Stimulated activated naive CD4-positive, alpha-beta T cell (primary cell): ENCODE measurements at regions not wholly inside any gene's neighbourhood (a gene's known extent, or its start where the extent isn't known, plus 50 kb on each side); places are given as distances from the start of the nearest gene placed in this dataset.
"Not testable (repeated sequence)": the region's sequence is repeated elsewhere in the genome, so short reads cannot be mapped to it uniquely, and the experiment has no call there.

Experiments used
- DNase-seq, 6 experiments: peaks; one replicate each; lab custom pipeline; 2025; lab: John Stamatoyannopoulos, UW

- no peak for DNase-seq
These were observed 258.3 kb downstream of the SRGAP2C start for GRCh38 chr1:121443001-121443540.

- DNase-seq = no peak
These were observed 259.3 kb downstream of the SRGAP2C start for GRCh38 chr1:121444096-121444495.

DNA sequence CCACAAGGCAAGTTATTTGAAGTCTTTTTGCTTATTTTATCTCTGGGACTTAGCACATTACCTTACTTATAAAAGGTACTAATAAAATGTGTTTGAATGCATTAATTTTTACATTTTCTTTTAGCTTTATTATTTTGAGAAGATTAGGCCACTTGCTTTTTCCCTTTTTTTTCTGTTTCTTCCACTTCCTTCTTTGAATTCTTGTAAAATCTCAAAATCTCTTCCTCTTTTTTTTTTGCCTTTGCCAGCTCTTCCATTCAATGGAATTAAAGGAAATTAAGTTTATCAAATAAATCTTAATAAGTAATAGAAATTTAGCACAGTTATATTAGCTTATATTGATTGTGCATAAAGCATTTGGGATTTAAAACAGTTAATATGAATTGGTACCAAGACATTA is 260.9 kb downstream of the SRGAP2C start:
- DNase-seq = no peak

DNA sequence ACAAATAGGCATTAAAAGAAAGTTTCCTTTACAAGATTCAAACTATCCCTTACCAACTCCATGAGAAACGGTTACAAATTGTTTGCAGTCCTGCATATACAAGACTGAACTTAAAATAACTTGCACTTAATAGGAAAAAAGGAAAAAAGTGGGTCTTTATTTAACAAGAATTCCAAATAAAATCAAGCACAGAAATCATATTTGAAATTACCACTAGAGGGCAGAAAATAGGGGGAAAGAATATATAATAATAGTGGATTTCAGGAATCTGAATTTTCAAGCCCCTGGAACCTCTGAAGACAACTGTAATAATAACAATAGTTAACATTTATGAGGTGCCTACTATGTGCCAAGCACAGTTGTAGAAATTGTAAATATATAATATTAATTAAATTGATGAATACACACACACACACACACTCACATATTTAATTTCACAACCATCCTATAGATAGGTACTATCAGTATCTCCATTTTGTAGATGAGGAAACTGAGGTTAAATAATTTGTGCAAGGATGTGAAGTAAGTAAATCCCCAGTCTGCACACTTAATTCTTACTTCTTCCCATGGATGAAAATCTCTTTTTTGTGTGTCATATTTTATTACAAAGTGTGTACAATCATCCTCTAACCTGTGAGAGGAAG is 262.6 kb downstream of the SRGAP2C start:
- DNase-seq = peak in 1 of 6 experiments; percentile 18

DNA sequence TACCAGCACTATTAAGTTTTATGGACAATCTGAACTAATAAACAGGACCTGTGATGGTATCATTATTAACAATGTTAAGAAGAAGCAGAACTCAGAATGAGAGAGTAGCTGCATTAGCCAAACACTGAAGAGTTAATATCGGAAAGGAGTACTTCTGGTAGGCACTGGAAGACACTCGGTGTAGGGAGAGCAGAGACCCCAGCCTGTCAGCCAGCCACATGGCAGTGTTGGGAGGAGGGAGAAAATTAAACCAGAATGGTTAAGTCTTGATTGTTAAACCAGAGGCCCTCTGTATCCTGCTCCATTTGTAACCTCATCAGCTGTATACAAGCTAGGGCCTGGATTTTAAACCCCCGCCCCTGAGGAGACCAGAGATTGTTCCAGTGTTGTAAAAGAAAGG is 263.3 kb downstream of the SRGAP2C start:
- DNase-seq = not testable (repeated sequence)

DNA sequence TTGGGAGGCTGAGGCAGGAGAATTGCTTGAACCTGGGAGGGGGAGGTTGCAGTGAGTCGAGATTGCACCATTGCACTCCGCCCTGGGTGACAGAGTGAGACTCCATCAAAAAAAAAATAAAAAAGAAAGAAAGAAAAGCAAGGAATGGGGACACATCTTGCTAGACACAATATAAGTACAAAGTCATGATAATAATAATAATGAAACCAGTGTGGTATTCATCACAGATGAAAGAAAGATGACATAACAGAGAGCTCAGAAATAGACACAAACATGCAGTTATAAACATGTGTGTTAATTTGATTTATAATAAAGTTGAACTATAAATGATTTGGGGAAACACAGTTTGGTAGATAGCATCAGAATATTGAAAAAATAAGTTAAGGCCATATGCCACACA is 264.1 kb downstream of the SRGAP2C start:
- DNase-seq = no peak

DNA sequence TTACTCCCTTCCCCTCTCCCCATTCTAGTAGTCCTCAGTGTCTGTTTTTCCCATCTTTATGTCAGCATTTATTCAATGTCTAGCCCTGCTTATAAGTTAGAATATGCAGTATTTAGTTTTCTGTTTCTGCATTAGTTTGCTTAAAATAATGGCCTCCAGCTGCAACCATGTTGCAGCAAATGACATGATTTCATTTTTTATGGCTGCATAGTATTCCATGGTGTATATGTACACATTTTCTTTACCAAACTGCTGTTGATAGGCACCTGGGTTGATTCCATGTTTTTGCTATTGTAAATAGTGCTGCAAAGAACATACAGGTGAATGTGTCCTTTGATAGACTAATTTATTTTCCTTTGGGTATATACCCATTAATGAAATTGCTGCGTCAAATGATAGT is 267.7 kb downstream of the SRGAP2C start:
- DNase-seq = no peak

DNA sequence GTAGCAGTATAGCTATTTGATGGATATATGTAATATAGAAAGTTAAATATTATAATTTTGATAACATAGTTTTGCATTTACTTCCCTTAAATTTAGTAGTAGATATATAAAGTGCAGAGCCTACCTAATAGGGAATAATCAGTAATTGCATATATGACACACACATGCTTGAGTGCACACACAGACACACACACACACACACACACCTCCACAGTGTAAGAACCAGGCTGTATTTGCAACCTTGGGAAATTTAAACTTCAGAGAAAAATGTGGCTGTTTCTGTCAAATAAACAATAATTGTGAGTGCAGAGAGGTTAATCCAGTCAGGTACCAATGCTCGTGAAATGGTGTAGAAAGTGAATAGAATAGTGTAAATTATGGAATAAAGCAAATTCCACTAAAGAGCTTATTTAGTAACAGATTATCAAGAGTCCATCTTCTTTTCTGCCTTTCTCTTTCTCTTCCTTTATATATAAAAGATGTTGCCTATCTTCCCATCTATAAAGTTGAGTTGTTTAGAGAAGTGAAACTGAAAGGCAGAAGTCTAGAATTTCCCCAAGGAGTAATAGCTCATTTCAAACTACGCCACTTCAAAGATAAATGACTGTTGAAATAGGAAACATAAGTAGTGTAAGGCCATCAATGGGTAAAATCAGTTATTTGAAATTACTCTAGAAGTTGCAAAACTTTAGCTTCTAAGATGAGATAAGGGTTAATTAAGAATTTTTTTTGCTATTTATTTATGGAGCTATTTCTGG is 273.7 kb downstream of the SRGAP2C start:
- DNase-seq = peak in 3 of 6 experiments; percentile 3 to 10 (median 9)

DNA sequence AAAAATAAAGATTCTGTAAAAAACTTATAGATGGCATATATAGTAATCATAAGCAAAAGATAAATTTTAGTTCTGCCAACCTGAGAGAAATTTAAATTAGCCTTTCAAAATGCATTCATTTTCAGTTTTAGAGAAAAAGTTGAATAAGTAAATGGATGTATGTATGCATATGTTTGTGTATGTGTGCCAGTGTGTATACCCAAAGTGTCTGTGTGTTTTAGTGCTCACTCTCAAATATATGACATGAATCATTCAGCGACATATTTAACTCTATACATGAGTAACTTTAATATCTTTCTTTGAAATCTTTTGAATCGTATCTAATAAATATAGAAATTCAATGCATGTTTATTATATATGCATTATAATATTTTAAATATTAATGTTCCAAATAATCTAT is 274.5 kb downstream of the SRGAP2C start:
- DNase-seq = no peak

GRCh38 chr1:121469395-121469794 is 284.6 kb downstream of the SRGAP2C start:
- not testable (repeated sequence) for DNase-seq

- not testable (repeated sequence) for DNase-seq
These were observed 285.6 kb downstream of the SRGAP2C start for GRCh38 chr1:121470401-121470800.

GRCh38 chr1:121471523-121471922 is 286.7 kb downstream of the SRGAP2C start:
- no peak for DNase-seq

- DNase-seq = no peak
These were observed 287.2 kb downstream of the SRGAP2C start for GRCh38 chr1:121472017-121472416.

- no peak for DNase-seq
These were observed 298.5 kb downstream of the SRGAP2C start for GRCh38 chr1:121483234-121483633.

DNA sequence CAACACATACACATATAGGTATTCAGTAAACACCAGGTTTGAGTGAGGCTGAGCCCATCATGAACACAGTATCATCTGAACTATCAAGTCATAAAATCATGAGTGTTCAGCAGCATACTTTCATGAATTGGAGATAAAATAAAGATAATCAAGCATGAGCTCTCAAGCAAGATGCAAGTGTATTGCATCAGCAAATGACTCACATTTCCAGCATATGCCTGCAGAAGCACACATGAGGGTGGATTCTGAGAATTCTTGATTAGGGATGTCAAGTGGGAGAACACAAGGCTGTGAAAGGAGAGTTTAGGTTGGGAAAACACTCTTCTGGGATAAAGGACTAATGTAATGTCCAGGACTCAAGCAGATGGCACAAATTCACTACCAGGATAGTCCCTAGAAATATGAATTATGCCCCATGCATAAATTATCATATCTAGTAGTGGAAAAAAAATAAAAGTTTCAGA is 299.2 kb downstream of the SRGAP2C start:
- DNase-seq = no peak

DNA sequence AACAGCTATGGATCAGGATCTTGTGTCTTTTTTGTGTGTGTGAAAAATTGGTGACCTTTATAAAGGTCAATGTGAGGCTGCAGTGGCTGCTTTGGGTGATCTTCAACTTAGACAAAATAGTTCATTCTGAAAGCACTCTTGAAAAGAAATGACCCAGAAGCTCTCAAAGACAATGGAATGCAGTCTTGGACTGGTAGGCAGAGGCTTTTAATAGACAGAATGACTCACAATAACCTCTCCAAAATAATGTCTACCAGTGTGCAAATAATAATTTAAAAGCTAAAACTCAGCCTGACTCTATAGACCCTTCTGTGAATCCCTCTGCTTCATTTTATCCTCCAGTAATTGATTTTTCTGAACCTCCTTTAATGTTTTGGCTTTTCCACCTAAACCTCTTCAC is 310.0 kb downstream of the SRGAP2C start:
- not testable (repeated sequence) for DNase-seq

DNA sequence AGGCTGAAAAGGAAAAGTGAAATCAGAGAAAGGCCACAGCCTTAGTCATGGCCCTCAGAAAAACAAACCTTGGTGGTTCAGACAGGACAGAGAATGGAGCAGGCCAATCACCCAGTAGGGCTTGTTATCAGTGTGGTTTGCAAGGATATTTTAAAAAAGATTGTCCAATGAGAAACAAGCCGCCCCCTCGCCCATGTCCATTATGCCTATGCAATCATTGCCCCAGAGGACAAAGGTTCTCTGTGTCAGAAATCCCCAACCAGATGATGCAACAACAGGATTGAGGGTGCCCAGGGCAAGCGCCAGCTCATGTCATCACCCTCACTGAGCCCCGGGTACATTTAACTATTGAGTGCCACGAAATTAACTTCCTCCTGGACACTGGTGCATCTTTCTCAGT is 326.7 kb downstream of the SRGAP2C start:
- DNase-seq = not testable (repeated sequence)

DNA sequence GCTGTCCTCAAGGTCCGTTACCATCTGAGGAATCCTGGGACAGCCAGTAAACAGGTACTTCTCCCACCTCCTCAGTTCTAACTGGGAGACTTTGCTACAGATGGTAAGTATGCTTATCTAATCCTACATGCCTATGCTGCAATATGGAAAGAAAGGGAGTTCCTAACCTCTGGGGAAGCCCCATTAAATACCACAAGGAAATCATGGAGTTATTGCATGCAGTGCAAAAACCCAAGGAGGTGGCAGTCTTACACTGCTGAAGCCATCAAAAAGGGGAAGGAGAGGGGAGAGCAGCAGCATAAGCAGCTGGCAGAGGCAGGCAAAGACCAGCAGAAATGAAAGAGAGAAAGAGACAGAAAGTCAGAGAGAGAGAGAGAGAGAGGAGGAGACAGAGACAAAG is 327.1 kb downstream of the SRGAP2C start:
- DNase-seq = not testable (repeated sequence)

- DNase-seq = no peak
These were observed 330.5 kb downstream of the SRGAP2C start for GRCh38 chr1:121515235-121515634.

DNA sequence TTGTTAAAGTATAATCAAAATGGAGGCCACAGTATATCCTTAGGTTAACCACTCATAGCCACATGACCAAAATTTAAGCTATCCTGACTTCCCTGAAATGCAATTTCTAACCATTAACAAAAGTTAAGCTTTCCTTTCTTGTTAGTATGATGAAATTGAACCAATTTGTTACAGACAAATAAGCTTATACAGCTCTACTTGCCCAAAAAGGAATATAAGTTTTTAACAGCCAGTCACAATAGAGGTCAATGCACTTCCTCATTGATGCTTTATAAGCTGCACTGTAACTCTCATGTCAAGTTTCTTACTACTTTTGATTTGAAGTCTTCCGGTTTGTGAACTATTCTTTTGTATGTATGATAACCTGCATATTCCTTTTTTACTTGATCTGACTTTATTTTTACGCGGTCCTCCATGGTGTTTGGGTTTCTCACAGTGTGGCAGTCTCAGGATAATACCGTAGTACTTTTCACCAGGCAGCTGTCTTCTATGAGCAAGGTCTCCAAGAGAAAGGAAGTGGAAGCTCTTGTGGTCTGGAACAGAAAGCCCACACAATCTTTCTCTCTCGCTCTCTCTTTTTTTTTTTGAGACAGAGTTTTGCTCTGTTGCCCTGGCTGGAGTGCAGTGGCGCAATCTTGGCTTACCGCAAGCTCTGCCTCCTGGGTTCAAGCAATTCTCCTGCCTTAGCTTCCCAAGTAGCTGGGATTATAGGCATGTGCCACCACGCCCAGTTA is 331.6 kb downstream of the SRGAP2C start:
- DNase-seq = peak in 5 of 6 experiments; percentile 4 to 70 (median 62)

- no peak for DNase-seq
These were observed 332.9 kb downstream of the SRGAP2C start for GRCh38 chr1:121517586-121518230.

- peak in 1 of 6 experiments; percentile 68 for DNase-seq
These were observed 333.9 kb downstream of the SRGAP2C start for GRCh38 chr1:121518726-121519041.
